CD4-positive, CD25-positive, alpha-beta regulatory T cell (primary cell): ENCODE measurements at regions not wholly inside any gene's neighbourhood (a gene's known extent, or its start where the extent isn't known, plus 50 kb on each side); places are given as distances from the start of the nearest gene placed in this dataset.

Source experiments
- ATAC-seq, 2 donors: fragments of 150-1000 bp; cut with Tn5 transposase; one replicate each; pipeline ENCODE4 v1.10.0; 2021; ENCODE audit warnings: low read depth in 2 of 2, moderate number of reproducible peaks in 2 of 2, moderate library complexity in 1 of 2
- DNase-seq, 3 donors: peaks; one replicate each; pipeline versions ENCODE4 v3.0.0 to v3.0.0-alpha.2; 2012 to 2022; ENCODE audit warnings: mixed read lengths in 1 of 3
- H3K27ac ChIP-seq: one replicate; pipeline ENCODE4 v1.7.0; 2013; ENCODE audit warnings: mild to moderate bottlenecking, low read length; ENCODE audit not compliant: insufficient read depth, poor library complexity, severe bottlenecking
- H3K27me3 ChIP-seq: one replicate; pipeline ENCODE4 v1.7.0; 2013; ENCODE audit warnings: low read length; ENCODE audit not compliant: control insufficient read depth, insufficient read depth
- H3K36me3 ChIP-seq: one replicate; pipeline ENCODE4 v1.7.0; 2013; ENCODE audit warnings: mild to moderate bottlenecking, low read length, moderate library complexity; ENCODE audit not compliant: control insufficient read depth, insufficient read depth
- H3K4me1 ChIP-seq: 2 replicates; pipeline ENCODE4 v1.7.0; 2013; ENCODE audit warnings: mild to moderate bottlenecking, low read length; ENCODE audit not compliant: insufficient read depth, control insufficient read depth, poor library complexity, severe bottlenecking
- H3K4me3 ChIP-seq: one replicate; pipeline ENCODE4 v1.7.0; 2013; ENCODE audit warnings: low read depth, mild to moderate bottlenecking, low read length, moderate library complexity
- H3K9me3 ChIP-seq, 2 experiments: 1 replicate in 1 of 2; 2 replicates in 1 of 2; pipeline ENCODE4 v1.7.0; 2013; ENCODE audit warnings: low read length in 2 of 2, mild to moderate bottlenecking in 1 of 2, moderate library complexity in 1 of 2; ENCODE audit not compliant: control insufficient read depth in 2 of 2
- H3K27ac Mint-ChIP-seq, 3 donors: one replicate each; pipeline ENCODE4 v1.8.0; 2020 to 2022; ENCODE audit warnings: mild to moderate bottlenecking in 3 of 3, mixed read lengths in 3 of 3, moderate library complexity in 2 of 3
- H3K27me3 Mint-ChIP-seq: one replicate; pipeline ENCODE4 v1.8.0; 2022; ENCODE audit warnings: mild to moderate bottlenecking, mixed read lengths
- H3K36me3 Mint-ChIP-seq: one replicate; pipeline ENCODE4 v1.8.0; 2020; ENCODE audit warnings: mixed read lengths
- H3K4me1 Mint-ChIP-seq, 4 donors: one replicate each; pipeline ENCODE4 v1.8.0; 2020 to 2022; ENCODE audit warnings: mixed read lengths in 4 of 4, mild to moderate bottlenecking in 1 of 4
- H3K4me3 Mint-ChIP-seq, 4 donors: one replicate each; pipeline ENCODE4 v1.8.0; 2020 to 2022; ENCODE audit warnings: mild to moderate bottlenecking in 4 of 4, mixed read lengths in 4 of 4, moderate library complexity in 3 of 4
- H3K9me3 Mint-ChIP-seq, 7 donors: one replicate each; pipeline ENCODE4 v1.8.0; 2020 to 2022; ENCODE audit warnings: mixed read lengths in 7 of 7, mild to moderate bottlenecking in 3 of 7, moderate library complexity in 2 of 7

GRCh38 chr6:105932440-105932839 lies 153.7 kb upstream of the PRDM1 start:
- no peak overlapping the region for H3K4me3 Mint-ChIP-seq
- Histone ChIP-seq H3K4me1 (no peaks in the 10 kb centered on the region), H3K27me3 (no peaks in the 10 kb centered on the region), H3K27ac (no peak overlapping the region), H3K36me3 (no peaks in the 10 kb centered on the region), H3K9me3 (no peaks in the 10 kb centered on the region), H3K4me3 (no peak overlapping the region)
- ATAC-seq: no peak
- H3K9me3 Mint-ChIP-seq: peaks cover 0 to 2% (median 0%) of the 10 kb centered on the region in 7 donors
- H3K27me3 Mint-ChIP-seq: peaks cover 4% of the 10 kb centered on the region
- no peak for DNase-seq
- H3K27ac Mint-ChIP-seq: no peak overlapping the region
- peaks cover 0 to 4% (median 0%) of the 10 kb centered on the region in 4 donors for H3K4me1 Mint-ChIP-seq
- H3K36me3 Mint-ChIP-seq: no peaks in the 10 kb centered on the region

GRCh38 chr6:105929626-105930025 lies 156.5 kb upstream of the PRDM1 start:
- ATAC-seq (no peak), DNase-seq (no peak)
- H3K27ac Mint-ChIP-seq: no peak overlapping the region

GRCh38 chr6:105926318-105926717 lies 159.8 kb upstream of the PRDM1 start:
- H3K36me3 Mint-ChIP-seq: no peaks in the 10 kb centered on the region
- no peak for DNase-seq
- H3K27ac ChIP-seq: no peak overlapping the region
- H3K4me1 ChIP-seq: no peaks in the 10 kb centered on the region
- H3K27me3 ChIP-seq: no peaks in the 10 kb centered on the region
- no peak for ATAC-seq
- H3K4me3 Mint-ChIP-seq: no peak overlapping the region
- H3K4me1 Mint-ChIP-seq: peaks cover 0 to 4% (median 0%) of the 10 kb centered on the region in 4 donors
- H3K4me3 ChIP-seq: no peak overlapping the region
- H3K9me3 ChIP-seq: no peaks in the 10 kb centered on the region
- H3K27ac Mint-ChIP-seq: no peak overlapping the region
- H3K36me3 ChIP-seq: no peaks in the 10 kb centered on the region
- peaks cover 0 to 2% (median 0%) of the 10 kb centered on the region in 7 donors for H3K9me3 Mint-ChIP-seq
- H3K27me3 Mint-ChIP-seq: no peaks in the 10 kb centered on the region

More at GRCh38 chr6:105929626-105930025, 156.5 kb upstream of the PRDM1 start:
- Mint-ChIP-seq H3K36me3 (no peaks in the 10 kb centered on the region), H3K9me3 (peaks cover 0 to 3% (median 0%) of the 10 kb centered on the region in 7 donors), H3K4me1 (peaks cover 0 to 4% (median 0%) of the 10 kb centered on the region in 4 donors), H3K4me3 (no peak overlapping the region), H3K27me3 (no peaks in the 10 kb centered on the region)
- Histone ChIP-seq H3K4me3 (no peak overlapping the region), H3K27ac (no peak overlapping the region), H3K4me1 (no peaks in the 10 kb centered on the region), H3K27me3 (no peaks in the 10 kb centered on the region), H3K36me3 (no peaks in the 10 kb centered on the region), H3K9me3 (no peaks in the 10 kb centered on the region)

- no peak overlapping the region for H3K4me3 Mint-ChIP-seq
- no peak overlapping the region for H3K27ac Mint-ChIP-seq
- no peaks in the 10 kb centered on the region for H3K27me3 Mint-ChIP-seq
- H3K9me3 Mint-ChIP-seq: peaks cover 0 to 2% (median 0%) of the 10 kb centered on the region in 7 donors
- no peak for DNase-seq
- no peaks in the 10 kb centered on the region for H3K36me3 Mint-ChIP-seq
- H3K27ac ChIP-seq: no peak overlapping the region
- no peaks in the 10 kb centered on the region for H3K36me3 ChIP-seq
- no peak overlapping the region for H3K4me3 ChIP-seq
- ATAC-seq: no peak
- no peaks in the 10 kb centered on the region for H3K9me3 ChIP-seq
- no peaks in the 10 kb centered on the region for H3K4me1 ChIP-seq
- no peaks in the 10 kb centered on the region for H3K27me3 ChIP-seq
- H3K4me1 Mint-ChIP-seq: peaks cover 0 to 4% (median 0%) of the 10 kb centered on the region in 4 donors
Measured at GRCh38 chr6:105925706-105926105, 160.4 kb upstream of the PRDM1 start.

GRCh38 chr6:105921781-105922180 lies 164.4 kb upstream of the PRDM1 start:
- H3K4me1 Mint-ChIP-seq: no peaks in the 10 kb centered on the region
- peaks cover 4% of the 10 kb centered on the region for H3K27me3 Mint-ChIP-seq
- H3K36me3 Mint-ChIP-seq: no peaks in the 10 kb centered on the region
- no peaks in the 10 kb centered on the region for H3K9me3 ChIP-seq
- no peak overlapping the region for H3K4me3 ChIP-seq
- no peaks in the 10 kb centered on the region for H3K36me3 ChIP-seq
- ATAC-seq (no peak), DNase-seq (no peak)
- no peak overlapping the region for H3K4me3 Mint-ChIP-seq
- H3K4me1 ChIP-seq: no peaks in the 10 kb centered on the region
- H3K27me3 ChIP-seq: no peaks in the 10 kb centered on the region
- H3K27ac ChIP-seq: no peak overlapping the region
- H3K9me3 Mint-ChIP-seq: peaks cover 0 to 3% (median 0%) of the 10 kb centered on the region in 7 donors
- no peak overlapping the region for H3K27ac Mint-ChIP-seq

- no peaks in the 10 kb centered on the region for H3K4me1 Mint-ChIP-seq
- Histone ChIP-seq H3K27ac (no peak overlapping the region), H3K9me3 (no peaks in the 10 kb centered on the region), H3K4me1 (no peaks in the 10 kb centered on the region), H3K4me3 (no peak overlapping the region), H3K27me3 (no peaks in the 10 kb centered on the region), H3K36me3 (no peaks in the 10 kb centered on the region)
- H3K36me3 Mint-ChIP-seq: no peaks in the 10 kb centered on the region
- peaks cover 9% of the 10 kb centered on the region for H3K27me3 Mint-ChIP-seq
- ATAC-seq (no peak), DNase-seq (peak in 1 of 3 donors; percentile 23)
- peaks cover 0 to 3% (median 0%) of the 10 kb centered on the region in 7 donors for H3K9me3 Mint-ChIP-seq
- H3K27ac Mint-ChIP-seq: no peak overlapping the region
- no peak overlapping the region for H3K4me3 Mint-ChIP-seq
Measured at GRCh38 chr6:105920071-105920470, 166.1 kb upstream of the PRDM1 start.

GRCh38 chr6:105917038-105917695 lies 169.0 kb upstream of the PRDM1 start:
- no peak for DNase-seq
- no peak for ATAC-seq
- Histone ChIP-seq H3K9me3 (no peaks in the 10 kb centered on the region), H3K27me3 (no peaks in the 10 kb centered on the region), H3K27ac (no peak overlapping the region), H3K4me1 (no peaks in the 10 kb centered on the region), H3K36me3 (no peaks in the 10 kb centered on the region), H3K4me3 (no peak overlapping the region)
- no peaks in the 10 kb centered on the region for H3K4me1 Mint-ChIP-seq
- H3K9me3 Mint-ChIP-seq: peaks cover 0 to 1% (median 0%) of the 10 kb centered on the region in 7 donors
- no peaks in the 10 kb centered on the region for H3K36me3 Mint-ChIP-seq
- H3K27ac Mint-ChIP-seq: no peak overlapping the region
- H3K27me3 Mint-ChIP-seq: peaks cover 14% of the 10 kb centered on the region
- no peak overlapping the region for H3K4me3 Mint-ChIP-seq

- H3K4me1 ChIP-seq: no peaks in the 10 kb centered on the region
- H3K4me3 ChIP-seq: no peak overlapping the region
- H3K27me3 ChIP-seq: no peaks in the 10 kb centered on the region
- no peaks in the 10 kb centered on the region for H3K9me3 ChIP-seq
- H3K27me3 Mint-ChIP-seq: peaks cover 6% of the 10 kb centered on the region
- DNase-seq: no peak
- H3K36me3 Mint-ChIP-seq: no peaks in the 10 kb centered on the region
- H3K36me3 ChIP-seq: no peaks in the 10 kb centered on the region
- no peak overlapping the region for H3K27ac ChIP-seq
- no peak overlapping the region for H3K4me3 Mint-ChIP-seq
- no peaks in the 10 kb centered on the region for H3K9me3 Mint-ChIP-seq
- no peak overlapping the region for H3K27ac Mint-ChIP-seq
- no peaks in the 10 kb centered on the region for H3K4me1 Mint-ChIP-seq
- no peak for ATAC-seq
Measured at GRCh38 chr6:105911106-105911629, 175.0 kb upstream of the PRDM1 start.
